NAMALWA (cell line): ENCODE measurements at regions not wholly inside any gene's neighbourhood (a gene's known extent, or its start where the extent isn't known, plus 50 kb on each side); places are given as distances from the start of the nearest gene placed in this dataset.

Source experiments
- DNase-seq: peaks from one replicate; pipeline ENCODE4 v3.0.0-alpha.2; 2015; ENCODE audit warnings: low spot score

DNA sequence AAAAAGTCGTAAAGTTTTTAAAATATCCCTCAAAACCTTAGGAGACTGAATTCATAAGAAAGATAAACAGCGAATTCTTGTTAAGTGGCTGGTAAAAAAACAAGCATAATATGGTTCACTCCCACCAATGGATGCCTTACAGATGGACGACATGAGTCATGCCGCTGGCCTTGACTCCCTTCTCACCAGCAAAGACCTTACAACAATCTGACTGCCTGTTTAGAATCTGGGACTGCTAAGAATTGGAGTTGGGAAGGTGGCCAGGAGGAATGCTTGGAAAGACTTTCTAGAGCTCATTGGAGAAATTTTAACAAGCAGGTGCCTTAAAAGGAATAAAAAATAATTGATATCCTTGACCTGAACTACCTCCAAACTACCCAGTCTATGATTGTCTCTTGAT, 206.9 kb upstream of the FMN2 start:
- DNase-seq = no peak

- no peak for DNase-seq
Observed at GRCh38 chr1:239886266-239886665, 205.4 kb upstream of the FMN2 start.

DNA sequence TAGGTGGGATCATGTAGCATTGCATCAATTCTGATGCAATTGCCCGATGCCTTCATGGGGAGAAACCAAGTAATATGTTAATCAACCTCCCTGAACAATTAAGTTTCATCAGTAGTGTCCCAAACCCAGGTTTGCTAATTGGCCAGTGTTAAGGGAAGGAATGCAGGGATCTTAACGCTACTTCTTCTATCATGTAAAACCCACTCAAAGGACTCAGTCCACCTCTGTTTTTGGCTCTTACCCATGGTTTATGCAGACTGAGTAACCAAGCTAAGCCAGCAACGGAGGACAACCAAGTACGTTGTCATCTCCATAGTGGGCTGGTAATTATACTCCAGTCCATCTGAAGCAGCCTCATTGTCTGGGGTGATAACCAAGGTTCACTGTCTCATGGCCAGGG, 203.0 kb upstream of the FMN2 start:
- no peak for DNase-seq

- DNase-seq = no peak
Observed at GRCh38 chr1:239891621-239892358, 199.9 kb upstream of the FMN2 start.

DNA sequence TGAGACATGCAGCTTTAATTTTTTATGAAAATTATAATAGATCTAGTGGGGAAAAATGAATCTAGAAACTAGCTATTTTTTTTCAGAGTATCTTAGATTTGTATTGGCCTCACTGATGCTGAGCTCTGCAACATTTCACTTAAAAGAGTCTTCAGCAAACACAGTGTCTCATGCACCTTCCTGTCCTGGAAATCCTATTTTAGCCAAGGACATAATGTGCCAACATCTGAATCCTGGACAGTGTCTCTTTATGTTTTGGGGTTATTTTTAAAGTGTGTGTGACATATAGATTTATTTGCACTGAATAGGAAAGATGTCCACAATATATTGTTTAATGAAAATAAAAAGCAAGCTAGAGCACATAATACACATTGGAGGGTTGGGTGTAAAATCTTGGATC, 199.1 kb upstream of the FMN2 start:
- DNase-seq = no peak

DNA sequence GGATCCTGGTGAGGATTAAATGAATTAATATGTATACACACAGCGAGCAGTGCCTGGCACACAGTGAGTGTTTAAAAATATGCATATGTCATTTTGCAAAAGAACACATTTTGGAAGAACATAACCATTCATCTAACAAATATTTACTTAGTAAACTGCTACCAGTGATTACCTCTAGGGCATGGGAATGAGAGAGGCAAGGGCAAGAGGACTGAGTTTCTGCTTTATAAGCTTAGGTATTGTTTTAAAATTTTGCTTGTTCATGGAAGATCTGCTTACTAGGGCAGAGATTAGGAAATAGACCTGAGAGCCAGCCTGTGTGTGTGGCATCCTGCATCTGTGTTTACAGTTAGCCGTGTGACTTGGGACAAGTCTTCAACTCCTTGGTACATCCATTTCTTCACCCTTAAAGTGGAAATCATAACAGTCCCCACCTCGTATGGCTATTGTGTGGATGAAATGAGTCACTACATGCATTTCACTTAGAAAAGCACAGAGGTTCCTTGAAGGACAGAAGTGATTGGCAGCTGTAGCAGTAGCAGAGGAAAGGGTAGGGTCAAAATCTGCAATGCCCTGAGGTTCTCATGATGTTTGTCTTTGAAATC, 198.5 kb upstream of the FMN2 start:
- DNase-seq = no peak

DNA sequence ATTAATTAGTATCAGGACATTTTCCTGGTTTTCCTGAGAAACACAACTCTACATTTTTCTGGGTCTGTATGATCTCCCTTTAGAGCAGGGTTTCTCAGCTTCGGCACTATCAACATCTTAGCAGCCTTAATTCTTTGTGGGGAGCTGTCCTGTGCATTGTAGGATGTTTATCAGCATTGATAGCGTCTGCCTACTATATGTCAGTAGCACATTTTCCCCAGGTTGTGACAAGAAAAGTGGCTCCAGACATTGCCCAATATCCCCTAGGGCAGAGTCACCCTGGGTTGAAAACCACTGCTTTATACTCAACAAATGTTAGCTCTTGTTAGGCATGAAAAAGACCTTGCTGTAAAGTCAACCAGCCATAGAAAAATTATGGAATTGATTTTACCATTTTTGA, 195.1 kb upstream of the FMN2 start:
- no peak for DNase-seq

GRCh38 chr1:239896980-239897379, 194.7 kb upstream of the FMN2 start:
- DNase-seq = no peak

DNA sequence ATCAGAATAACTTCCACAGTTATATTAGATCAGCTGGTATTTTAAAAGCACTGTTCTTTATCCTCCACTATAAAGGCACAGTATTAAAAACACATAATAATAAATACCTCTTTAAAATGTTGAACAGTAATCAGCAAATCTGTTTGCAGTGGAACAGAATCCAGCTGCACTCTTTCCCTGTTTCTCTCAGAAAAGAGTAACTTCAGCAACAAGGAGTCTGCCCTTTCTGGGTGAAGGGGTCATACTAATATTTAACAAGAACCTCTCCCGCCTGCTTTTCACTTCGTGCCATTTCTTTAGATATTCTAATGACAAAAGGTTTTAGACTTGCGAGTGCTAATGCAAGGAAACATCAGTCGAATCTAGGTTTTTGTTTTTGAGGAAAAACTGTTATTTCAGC, 194.2 kb upstream of the FMN2 start:
- no peak for DNase-seq

DNA sequence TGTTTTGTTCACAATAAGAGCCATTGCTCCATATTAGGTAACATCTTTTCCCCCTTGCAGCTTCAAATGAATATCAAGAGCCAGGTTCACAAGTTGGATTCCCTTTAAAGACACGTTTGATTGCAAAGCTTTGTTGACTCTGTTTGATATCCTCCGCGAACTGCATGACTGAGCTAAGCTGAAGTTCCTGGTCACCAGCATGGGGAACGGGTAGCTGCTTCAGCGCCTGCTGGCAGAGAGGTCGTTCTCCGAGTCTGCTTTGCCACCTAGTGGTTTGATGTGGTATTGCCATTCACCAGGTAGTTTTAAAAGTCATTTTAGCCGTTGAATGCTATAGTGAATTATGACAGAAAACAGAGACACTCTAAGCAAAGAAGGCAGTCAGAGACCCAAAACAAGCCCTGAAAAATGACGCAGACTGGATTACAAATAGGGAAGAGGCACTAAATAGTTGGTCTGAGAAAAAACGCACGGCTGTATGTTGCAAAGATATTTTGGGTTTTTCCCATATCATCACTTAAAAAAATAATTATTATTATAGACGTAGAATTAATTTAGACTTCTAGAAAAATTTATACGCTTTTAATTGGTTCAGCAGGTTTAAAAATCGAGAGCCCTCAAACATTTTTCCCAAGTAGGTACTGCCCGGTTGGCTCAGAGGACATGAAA, 193.5 kb upstream of the FMN2 start:
- DNase-seq = peak; percentile 81

- no peak for DNase-seq
Observed at GRCh38 chr1:239899747-239900146, 191.9 kb upstream of the FMN2 start.

GRCh38 chr1:239906394-239906793, 185.3 kb upstream of the FMN2 start:
- DNase-seq = no peak

- DNase-seq = no peak
Observed at GRCh38 chr1:239909898-239910297, 181.8 kb upstream of the FMN2 start.

GRCh38 chr1:239912471-239912870, 179.2 kb upstream of the FMN2 start:
- DNase-seq = no peak

DNA sequence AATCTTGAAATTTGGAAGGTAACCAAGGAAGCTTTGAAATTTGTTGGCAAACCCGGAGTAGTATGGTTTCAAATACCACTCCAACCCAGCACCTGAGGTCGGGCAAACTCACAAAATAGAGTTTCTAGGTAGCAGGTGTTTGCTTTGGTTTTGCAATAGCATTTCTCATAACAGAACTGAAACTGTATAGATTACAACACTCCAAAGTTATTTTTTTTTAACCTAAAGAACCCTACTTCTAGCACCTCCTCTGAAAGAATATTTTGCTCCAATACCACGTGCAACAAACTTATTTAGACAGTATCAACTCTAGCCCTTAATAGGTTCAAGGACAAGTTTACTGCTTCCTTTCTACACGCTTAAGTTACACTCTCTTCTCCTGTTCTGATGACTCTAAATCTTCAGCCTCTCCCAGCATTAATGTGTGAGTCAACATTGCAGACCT, 178.5 kb upstream of the FMN2 start:
- no peak for DNase-seq

DNA sequence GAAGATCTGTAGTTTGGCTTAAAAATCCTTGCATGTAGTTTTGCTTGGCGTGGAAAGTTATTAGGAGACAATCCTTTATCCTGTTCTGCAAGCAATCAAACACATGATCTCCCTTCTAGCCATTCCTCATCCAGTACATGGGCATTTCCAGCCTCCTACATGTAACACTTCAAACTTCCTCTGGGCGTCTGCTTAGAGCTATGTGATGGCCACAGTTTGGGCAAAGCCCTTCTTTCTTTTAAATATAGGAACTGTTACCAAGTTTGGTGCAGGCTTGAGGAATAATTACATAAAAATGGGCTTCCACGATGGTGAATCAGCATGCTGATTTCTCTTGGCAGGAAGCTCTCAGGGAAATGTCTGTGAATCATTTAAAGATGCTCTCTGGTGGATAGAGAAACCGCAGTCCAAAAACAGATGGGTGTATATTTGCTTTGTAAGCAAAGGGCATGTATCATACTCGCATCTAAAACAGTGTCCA, 176.9 kb upstream of the FMN2 start:
- DNase-seq = no peak

- no peak for DNase-seq
Observed at GRCh38 chr1:239918634-239919033, 173.0 kb upstream of the FMN2 start.

- DNase-seq = no peak
Observed at GRCh38 chr1:239920214-239920613, 171.5 kb upstream of the FMN2 start.

- no peak for DNase-seq
Observed at GRCh38 chr1:239922778-239923522, 168.7 kb upstream of the FMN2 start.

DNA sequence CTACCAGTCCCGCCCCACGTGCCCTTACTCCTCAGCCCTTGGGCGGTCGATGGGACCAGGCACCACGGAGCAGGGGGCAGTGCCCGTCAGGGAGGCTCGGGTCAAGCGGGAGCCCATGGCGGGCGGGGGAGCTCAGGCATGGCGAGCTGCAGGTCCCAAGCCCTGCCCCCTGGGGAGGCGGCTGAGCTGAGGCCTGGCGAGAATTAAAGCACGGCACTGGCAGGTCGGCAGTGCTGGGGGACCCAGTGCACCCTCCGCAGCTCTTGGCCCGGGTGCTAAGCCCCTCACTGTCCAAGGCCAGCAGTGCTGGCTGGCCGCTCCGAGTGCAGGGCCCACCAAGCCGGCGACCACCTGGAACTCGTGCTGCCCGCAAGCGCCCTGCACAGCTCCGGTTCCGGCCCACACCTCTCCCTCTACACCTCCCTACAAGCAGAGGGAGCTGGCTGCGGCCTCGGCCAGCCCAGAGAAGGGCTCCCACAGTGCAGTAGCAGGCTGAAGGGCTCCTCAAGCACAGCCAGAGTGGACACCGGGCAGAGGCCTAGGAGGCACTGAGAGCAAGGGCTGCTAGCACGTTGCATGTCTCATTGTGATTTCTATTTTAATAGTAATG, 166.8 kb upstream of the FMN2 start:
- DNase-seq = no peak

GRCh38 chr1:239926184-239926583, 165.5 kb upstream of the FMN2 start:
- DNase-seq = no peak

GRCh38 chr1:239929317-239929716, 162.4 kb upstream of the FMN2 start:
- no peak for DNase-seq
